AG04450 (cell line): ENCODE measurements at regions not wholly inside any gene's neighbourhood (a gene's known extent, or its start where the extent isn't known, plus 50 kb on each side); places are given as distances from the start of the nearest gene placed in this dataset.

Experiments
- CTCF ChIA-PET: fragments of 300-600, 350-600 bp; formaldehyde crosslinking; extraction: SDS; loops from one replicate; lab custom pipeline; 2022; ENCODE audit warnings: antibody characterized with exemption, inconsistent platforms; lab: Charles Lee
- POLR2A ChIA-PET: fragments of 350-600 bp; formaldehyde crosslinking; extraction: SDS; loops from one replicate; lab custom pipeline; 2021; ENCODE audit warnings: antibody characterized with exemption, inconsistent platforms; lab: Yijun Ruan, JAX
- DNase-seq: peaks from one replicate; pipeline ENCODE4 v3.0.0-alpha.2; 2011; ENCODE audit warnings: low read depth, low spot score
- H3K27ac ChIP-seq: one replicate; pipeline ENCODE4 v1.5.1; 2012; ENCODE audit warnings: low read depth, low read length, control low read depth
- H3K27me3 ChIP-seq: one replicate; pipeline ENCODE4 v1.6.0; 2012; ENCODE audit warnings: low read length; ENCODE audit not compliant: control insufficient read depth, insufficient read depth
- H3K4me3 ChIP-seq: 2 replicates; pipeline ENCODE4 v1.5.1; 2011; ENCODE audit warnings: mild to moderate bottlenecking, low read depth, low read length, control low read depth
- H3K9me3 ChIP-seq: 2 replicates; pipeline ENCODE4 v1.5.1; 2012; ENCODE audit warnings: low read length; ENCODE audit not compliant: control insufficient read depth, insufficient read depth
- CTCF ChIP-seq: IDR thresholded peaks from 2 replicates; pipeline ENCODE4 v1.5.1; 2011; ENCODE audit warnings: low read depth, low read length, control low read depth, inconsistent platforms

DNA sequence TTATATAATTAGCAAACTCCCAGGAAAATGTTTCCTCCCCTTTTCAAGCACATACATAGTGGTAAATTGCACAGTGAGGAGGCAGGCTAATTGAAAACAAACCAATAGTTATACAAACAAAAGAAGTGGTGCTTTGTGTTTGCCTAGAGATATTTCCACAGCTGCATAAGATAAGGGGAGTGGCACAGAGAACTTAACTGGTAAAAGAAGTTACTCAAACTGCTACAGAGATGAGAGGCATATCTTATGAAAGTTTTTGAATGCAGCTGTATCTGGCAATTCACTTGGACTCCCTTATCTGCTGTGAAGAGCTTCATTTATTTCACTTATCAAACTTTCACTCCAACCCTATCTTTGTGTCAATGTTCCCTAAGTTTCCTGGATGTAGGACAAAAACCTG lies 361.2 kb upstream of the RBMY1B start:
- DNase-seq: no peak
- POLR2A ChIA-PET: no interaction called here

GRCh38 chrY:21169821-21170220 lies 341.3 kb upstream of the RBMY1B start:
- Histone ChIP-seq H3K4me3 (no peak overlapping the region), H3K27ac (no peak overlapping the region), H3K27me3 (no peaks in the 10 kb centered on the region), H3K9me3 (no peaks in the 10 kb centered on the region)
- no peak for DNase-seq
- CTCF ChIA-PET: no interaction called here
- POLR2A ChIA-PET: no interaction called here
- TF ChIP-seq CTCF: no peak

More for the DNA sequence above, 361.2 kb upstream of the RBMY1B start:
- CTCF ChIA-PET: no interaction called here
- H3K9me3 ChIP-seq: no peaks in the 10 kb centered on the region
- no peak overlapping the region for H3K27ac ChIP-seq
- no peaks in the 10 kb centered on the region for H3K27me3 ChIP-seq
- no peak for TF ChIP-seq CTCF
- no peak overlapping the region for H3K4me3 ChIP-seq

- no peaks in the 10 kb centered on the region for H3K9me3 ChIP-seq
- H3K4me3 ChIP-seq: no peak overlapping the region
- no peak overlapping the region for H3K27ac ChIP-seq
- TF ChIP-seq CTCF: no peak
- H3K27me3 ChIP-seq: no peaks in the 10 kb centered on the region
- POLR2A ChIA-PET: no interaction called here
- CTCF ChIA-PET: no interaction called here
- no peak for DNase-seq
These were observed 336.3 kb upstream of the RBMY1B start for GRCh38 chrY:21174697-21175463.

DNA sequence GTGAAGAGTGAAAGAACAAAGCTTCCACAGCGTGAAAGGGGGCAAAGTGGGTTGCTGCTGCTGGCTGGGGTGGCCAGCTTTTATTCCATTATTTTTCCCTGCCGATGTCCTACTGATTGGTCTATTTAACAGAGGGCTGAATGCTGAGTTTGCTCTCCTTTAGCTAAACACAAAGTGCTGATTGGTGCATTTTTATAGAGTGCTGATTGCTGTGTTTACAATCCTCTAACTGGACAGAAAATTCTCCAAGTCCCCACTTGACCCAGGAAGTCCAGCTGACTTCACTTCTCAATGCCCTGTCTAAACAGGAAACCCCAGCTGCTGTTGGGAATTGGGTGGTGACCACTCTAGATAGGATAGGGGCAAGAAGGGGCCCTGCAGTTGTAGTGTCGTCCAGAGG lies 335.6 kb upstream of the RBMY1B start:
- no peak for TF ChIP-seq CTCF
- Histone ChIP-seq H3K4me3 (no peak overlapping the region), H3K27ac (no peak overlapping the region), H3K27me3 (no peaks in the 10 kb centered on the region), H3K9me3 (no peaks in the 10 kb centered on the region)
- POLR2A ChIA-PET: no interaction called here
- no peak for DNase-seq
- CTCF ChIA-PET: no interaction called here

DNA sequence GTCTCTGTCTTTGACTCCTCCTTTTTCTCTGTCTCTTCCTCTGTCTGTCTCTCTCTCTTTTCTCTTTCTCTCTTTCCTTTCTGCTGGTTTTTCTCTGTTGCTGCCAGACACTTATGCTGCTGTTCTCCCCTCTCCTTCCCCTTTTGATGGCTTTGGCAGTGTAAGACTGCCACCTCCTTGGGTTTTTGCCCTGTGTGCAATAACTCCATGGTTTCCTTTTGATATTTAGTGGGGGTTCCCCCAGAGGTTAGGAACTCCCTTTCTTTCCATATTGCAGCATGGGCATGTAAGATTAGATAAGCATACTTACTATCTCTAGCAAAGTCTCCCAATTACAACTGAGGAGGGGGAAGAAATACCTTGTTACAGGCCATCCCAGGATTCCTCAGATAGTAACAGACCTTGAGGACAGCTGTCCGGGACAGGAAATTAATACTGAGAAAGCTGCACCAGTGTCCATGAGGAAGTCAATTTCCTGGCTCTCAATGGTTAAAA lies 333.8 kb upstream of the RBMY1B start:
- no peak for DNase-seq
- TF ChIP-seq CTCF: no peak
- H3K27me3 ChIP-seq: no peaks in the 10 kb centered on the region
- CTCF ChIA-PET: no interaction called here
- no peak overlapping the region for H3K27ac ChIP-seq
- POLR2A ChIA-PET: no interaction called here
- H3K9me3 ChIP-seq: no peaks in the 10 kb centered on the region
- H3K4me3 ChIP-seq: no peak overlapping the region
